Liver (tissue), 3 donors: ENCODE measurements at regions not wholly inside any gene's neighbourhood (a gene's known extent, or its start where the extent isn't known, plus 50 kb on each side); places are given as distances from the start of the nearest gene placed in this dataset.

Experiments
- CTCF ChIP-seq: fragments of 150-350 bp; IDR thresholded peaks from 2 replicates; pipeline ENCODE4 v1.5.1; 2017; ENCODE audit warnings: improper control_type of control experiment, low read depth, low read length; ENCODE audit not compliant: missing input control
- EGR1 ChIP-seq, 2 donors: IDR thresholded peaks; 2 replicates each; pipeline ENCODE4 v1.6.1; 2016 to 2018; ENCODE audit warnings: antibody characterized with exemption in 2 of 2, low read depth in 2 of 2
- GABPA ChIP-seq, 2 donors: IDR thresholded peaks in 1 of 2; conservative IDR thresholded peaks in 1 of 2; 2 replicates each; pipeline ENCODE4 v1.6.1; 2016; ENCODE audit warnings: antibody characterized with exemption in 2 of 2, mild to moderate bottlenecking in 1 of 2, moderate library complexity in 1 of 2
- JUND ChIP-seq, 2 donors: IDR thresholded peaks; 2 replicates each; pipeline ENCODE4 v1.6.1; 2016; ENCODE audit warnings: antibody characterized with exemption in 2 of 2
- NR2F2 ChIP-seq: IDR thresholded peaks from 2 replicates; pipeline ENCODE4 v1.6.1; 2016; ENCODE audit warnings: antibody characterized with exemption
- RAD21 ChIP-seq, 2 donors: IDR thresholded peaks; 2 replicates each; pipeline ENCODE4 v1.6.1; 2016; ENCODE audit warnings: antibody characterized with exemption in 2 of 2, mild to moderate bottlenecking in 2 of 2
- RXRA ChIP-seq, 2 donors: IDR thresholded peaks; 2 replicates each; pipeline ENCODE4 v1.6.1; 2017 to 2018; ENCODE audit warnings: antibody characterized with exemption in 2 of 2, mild to moderate bottlenecking in 1 of 2
- SP1 ChIP-seq: IDR thresholded peaks from 2 replicates; pipeline ENCODE4 v1.6.1; 2018; ENCODE audit warnings: antibody characterized with exemption, mild to moderate bottlenecking
- TAF1 ChIP-seq: conservative IDR thresholded peaks from 2 replicates; pipeline ENCODE4 v1.6.1; 2016; ENCODE audit warnings: antibody characterized with exemption, mild to moderate bottlenecking
- YY1 ChIP-seq: IDR thresholded peaks from 2 replicates; pipeline ENCODE4 v1.6.1; 2016; ENCODE audit warnings: antibody characterized with exemption, mild to moderate bottlenecking
- TF ChIP-seq, protein P1 (sequence below): IDR thresholded peaks from 2 replicates; pipeline ENCODE4 v1.6.1; 2016; ENCODE audit warnings: antibody characterized with exemption, mild to moderate bottlenecking
- TF ChIP-seq, protein P2 (sequence below): IDR thresholded peaks from 2 replicates; pipeline ENCODE4 v1.6.1; 2016; ENCODE audit warnings: antibody characterized with exemption
- TF ChIP-seq, protein P3 (sequence below): IDR thresholded peaks from 2 replicates; pipeline ENCODE4 v1.6.1; 2016; ENCODE audit warnings: antibody characterized with exemption
- donor health status: healthy.
- donor health status: healthy.

DNA sequence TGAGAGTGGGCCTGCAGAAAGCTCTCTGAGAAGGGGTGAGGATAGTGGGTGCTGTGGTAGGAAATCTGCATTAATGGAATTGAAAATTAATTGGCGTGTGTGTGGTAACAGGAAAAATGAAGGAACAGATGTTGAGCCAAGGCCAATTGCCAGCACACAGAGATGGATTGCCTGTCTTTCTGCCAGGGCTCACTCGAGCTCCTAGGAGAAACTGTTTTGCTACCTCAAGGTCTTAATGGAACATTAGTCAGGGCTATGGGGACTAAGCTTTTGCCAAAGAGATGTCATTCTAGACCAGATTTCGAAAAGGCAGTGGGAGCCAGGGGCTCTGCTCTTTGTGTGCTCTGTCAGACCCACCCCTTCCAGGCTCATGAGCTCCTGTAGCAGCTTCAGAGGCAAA lies 124.0 kb upstream of the EFNA5 start:
- TF ChIP-seq SP1 (no peak), CTCF (no peak), TAF1 (no peak), JUND (IDR thresholded peaks at IDR 0.05) (no peak), RXRA (IDR thresholded peaks at IDR 0.05) (no peak), GABPA (IDR thresholded peaks at IDR 0.05 in 1 of 2, conservative IDR thresholded peaks at IDR 0.05 in 1 of 2) (no peak), YY1 (no peak), RAD21 (IDR thresholded peaks at IDR 0.05) (no peak), EGR1 (IDR thresholded peaks at IDR 0.05; ENCODE audit: low read depth in 2 of 2) (no peak), NR2F2 (no peak)
- TF ChIP-seq, protein P1, sequence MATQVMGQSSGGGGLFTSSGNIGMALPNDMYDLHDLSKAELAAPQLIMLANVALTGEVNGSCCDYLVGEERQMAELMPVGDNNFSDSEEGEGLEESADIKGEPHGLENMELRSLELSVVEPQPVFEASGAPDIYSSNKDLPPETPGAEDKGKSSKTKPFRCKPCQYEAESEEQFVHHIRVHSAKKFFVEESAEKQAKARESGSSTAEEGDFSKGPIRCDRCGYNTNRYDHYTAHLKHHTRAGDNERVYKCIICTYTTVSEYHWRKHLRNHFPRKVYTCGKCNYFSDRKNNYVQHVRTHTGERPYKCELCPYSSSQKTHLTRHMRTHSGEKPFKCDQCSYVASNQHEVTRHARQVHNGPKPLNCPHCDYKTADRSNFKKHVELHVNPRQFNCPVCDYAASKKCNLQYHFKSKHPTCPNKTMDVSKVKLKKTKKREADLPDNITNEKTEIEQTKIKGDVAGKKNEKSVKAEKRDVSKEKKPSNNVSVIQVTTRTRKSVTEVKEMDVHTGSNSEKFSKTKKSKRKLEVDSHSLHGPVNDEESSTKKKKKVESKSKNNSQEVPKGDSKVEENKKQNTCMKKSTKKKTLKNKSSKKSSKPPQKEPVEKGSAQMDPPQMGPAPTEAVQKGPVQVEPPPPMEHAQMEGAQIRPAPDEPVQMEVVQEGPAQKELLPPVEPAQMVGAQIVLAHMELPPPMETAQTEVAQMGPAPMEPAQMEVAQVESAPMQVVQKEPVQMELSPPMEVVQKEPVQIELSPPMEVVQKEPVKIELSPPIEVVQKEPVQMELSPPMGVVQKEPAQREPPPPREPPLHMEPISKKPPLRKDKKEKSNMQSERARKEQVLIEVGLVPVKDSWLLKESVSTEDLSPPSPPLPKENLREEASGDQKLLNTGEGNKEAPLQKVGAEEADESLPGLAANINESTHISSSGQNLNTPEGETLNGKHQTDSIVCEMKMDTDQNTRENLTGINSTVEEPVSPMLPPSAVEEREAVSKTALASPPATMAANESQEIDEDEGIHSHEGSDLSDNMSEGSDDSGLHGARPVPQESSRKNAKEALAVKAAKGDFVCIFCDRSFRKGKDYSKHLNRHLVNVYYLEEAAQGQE: no peak
- TF ChIP-seq, protein P2, sequence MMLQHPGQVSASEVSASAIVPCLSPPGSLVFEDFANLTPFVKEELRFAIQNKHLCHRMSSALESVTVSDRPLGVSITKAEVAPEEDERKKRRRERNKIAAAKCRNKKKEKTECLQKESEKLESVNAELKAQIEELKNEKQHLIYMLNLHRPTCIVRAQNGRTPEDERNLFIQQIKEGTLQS: no peak
- TF ChIP-seq, protein P3, sequence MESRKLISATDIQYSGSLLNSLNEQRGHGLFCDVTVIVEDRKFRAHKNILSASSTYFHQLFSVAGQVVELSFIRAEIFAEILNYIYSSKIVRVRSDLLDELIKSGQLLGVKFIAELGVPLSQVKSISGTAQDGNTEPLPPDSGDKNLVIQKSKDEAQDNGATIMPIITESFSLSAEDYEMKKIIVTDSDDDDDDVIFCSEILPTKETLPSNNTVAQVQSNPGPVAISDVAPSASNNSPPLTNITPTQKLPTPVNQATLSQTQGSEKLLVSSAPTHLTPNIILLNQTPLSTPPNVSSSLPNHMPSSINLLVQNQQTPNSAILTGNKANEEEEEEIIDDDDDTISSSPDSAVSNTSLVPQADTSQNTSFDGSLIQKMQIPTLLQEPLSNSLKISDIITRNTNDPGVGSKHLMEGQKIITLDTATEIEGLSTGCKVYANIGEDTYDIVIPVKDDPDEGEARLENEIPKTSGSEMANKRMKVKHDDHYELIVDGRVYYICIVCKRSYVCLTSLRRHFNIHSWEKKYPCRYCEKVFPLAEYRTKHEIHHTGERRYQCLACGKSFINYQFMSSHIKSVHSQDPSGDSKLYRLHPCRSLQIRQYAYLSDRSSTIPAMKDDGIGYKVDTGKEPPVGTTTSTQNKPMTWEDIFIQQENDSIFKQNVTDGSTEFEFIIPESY: no peak
